Tibial nerve (tissue), 3 donors: ENCODE measurements at regions not wholly inside any gene's neighbourhood (a gene's known extent, or its start where the extent isn't known, plus 50 kb on each side); places are given as distances from the start of the nearest gene placed in this dataset.

ENCODE experiments used
- POLR2A ChIP-seq, 2 donors: fragments of 450-650 bp; IDR thresholded peaks; one replicate each; pipeline ENCODE4 v1.6.1; 2017; ENCODE audit warnings: antibody characterized with exemption in 2 of 2, mild to moderate bottlenecking in 2 of 2, moderate library complexity in 2 of 2
- TF ChIP-seq, protein P1 (sequence below), 5 experiments: fragments of 200-600 bp in 3 of 5; fragments of 450-650 bp in 2 of 5; sonication (generic) in 3 of 5; IDR thresholded peaks; one replicate each; pipeline ENCODE4 v1.5.1; 2016 to 2019; ENCODE audit warnings: antibody characterized with exemption in 5 of 5, mild to moderate bottlenecking in 3 of 5, moderate library complexity in 2 of 5

DNA sequence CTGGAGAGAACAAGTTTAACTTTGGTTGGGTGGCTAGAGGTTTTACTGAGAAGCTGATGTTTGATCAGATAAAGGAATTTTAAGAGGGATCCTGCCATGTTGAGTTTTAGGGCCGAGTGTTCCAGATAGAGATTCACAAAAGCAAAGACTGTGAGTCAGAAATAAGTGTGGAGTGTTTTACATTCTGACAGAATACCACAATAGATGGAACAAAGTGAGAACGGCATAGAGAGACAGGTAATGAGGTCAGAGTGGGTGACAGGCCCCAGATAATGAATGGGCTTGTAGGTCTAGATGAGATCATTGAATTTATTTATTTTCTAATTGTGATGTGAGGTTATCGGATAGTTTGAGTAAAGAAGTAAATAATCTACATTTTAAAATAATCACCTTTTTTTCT, 502.6 kb downstream of the EPHA5 start:
- TF ChIP-seq, protein P1, sequence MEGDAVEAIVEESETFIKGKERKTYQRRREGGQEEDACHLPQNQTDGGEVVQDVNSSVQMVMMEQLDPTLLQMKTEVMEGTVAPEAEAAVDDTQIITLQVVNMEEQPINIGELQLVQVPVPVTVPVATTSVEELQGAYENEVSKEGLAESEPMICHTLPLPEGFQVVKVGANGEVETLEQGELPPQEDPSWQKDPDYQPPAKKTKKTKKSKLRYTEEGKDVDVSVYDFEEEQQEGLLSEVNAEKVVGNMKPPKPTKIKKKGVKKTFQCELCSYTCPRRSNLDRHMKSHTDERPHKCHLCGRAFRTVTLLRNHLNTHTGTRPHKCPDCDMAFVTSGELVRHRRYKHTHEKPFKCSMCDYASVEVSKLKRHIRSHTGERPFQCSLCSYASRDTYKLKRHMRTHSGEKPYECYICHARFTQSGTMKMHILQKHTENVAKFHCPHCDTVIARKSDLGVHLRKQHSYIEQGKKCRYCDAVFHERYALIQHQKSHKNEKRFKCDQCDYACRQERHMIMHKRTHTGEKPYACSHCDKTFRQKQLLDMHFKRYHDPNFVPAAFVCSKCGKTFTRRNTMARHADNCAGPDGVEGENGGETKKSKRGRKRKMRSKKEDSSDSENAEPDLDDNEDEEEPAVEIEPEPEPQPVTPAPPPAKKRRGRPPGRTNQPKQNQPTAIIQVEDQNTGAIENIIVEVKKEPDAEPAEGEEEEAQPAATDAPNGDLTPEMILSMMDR (IDR thresholded peaks at IDR 0.05), result no peak
- no peak for TF ChIP-seq POLR2A (IDR thresholded peaks at IDR 0.05)
